HG03196 (cell line): ENCODE measurements at regions not wholly inside any gene's neighbourhood (a gene's known extent, or its start where the extent isn't known, plus 50 kb on each side); places are given as distances from the start of the nearest gene placed in this dataset.

Experiments used
- ATAC-seq: cut with Tn5 transposase; IDR thresholded peaks from one replicate; pipeline ENCODE4 v1.9.1; 2021; ENCODE audit not compliant: unreplicated experiment

DNA sequence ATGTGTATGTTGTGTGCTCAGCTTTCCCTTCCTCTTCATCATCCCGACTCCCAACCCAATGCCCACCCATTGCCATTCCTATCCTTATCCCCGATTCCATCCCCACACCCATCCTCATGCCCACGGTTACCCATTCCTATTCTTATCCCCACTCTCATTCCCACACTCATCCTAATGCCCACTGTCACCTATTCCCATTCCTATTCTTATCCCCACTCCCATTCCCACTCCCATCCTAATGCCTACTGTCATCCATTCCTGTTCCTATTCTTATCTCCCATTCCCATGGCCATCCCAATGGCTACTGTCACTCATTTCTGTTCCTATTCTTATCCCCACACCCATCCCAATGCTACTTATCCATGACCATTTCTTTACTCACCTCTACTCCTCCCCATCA is 254.1 kb downstream of the DHX35 start:
- ATAC-seq, result no peak

DNA sequence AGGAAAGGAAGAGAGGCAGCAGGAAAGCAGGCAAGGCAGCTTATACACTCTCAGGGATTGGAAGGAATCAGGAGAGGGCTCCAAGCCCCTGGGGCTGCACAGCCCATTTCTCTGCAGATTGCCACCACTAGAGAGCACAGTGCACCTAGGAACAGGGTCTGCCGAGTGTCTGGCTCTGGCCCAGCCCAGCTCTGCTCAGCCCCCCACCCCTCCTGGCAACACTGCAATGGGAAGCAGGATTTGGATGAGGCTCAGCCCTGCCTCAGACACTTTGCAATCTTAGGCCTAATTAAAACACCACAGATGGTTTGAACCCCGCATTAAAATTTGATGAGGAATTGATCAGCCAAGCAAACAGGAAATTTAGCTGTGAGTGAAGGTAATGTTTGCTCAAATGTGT is 252.7 kb downstream of the DHX35 start:
- no peak for ATAC-seq

DNA sequence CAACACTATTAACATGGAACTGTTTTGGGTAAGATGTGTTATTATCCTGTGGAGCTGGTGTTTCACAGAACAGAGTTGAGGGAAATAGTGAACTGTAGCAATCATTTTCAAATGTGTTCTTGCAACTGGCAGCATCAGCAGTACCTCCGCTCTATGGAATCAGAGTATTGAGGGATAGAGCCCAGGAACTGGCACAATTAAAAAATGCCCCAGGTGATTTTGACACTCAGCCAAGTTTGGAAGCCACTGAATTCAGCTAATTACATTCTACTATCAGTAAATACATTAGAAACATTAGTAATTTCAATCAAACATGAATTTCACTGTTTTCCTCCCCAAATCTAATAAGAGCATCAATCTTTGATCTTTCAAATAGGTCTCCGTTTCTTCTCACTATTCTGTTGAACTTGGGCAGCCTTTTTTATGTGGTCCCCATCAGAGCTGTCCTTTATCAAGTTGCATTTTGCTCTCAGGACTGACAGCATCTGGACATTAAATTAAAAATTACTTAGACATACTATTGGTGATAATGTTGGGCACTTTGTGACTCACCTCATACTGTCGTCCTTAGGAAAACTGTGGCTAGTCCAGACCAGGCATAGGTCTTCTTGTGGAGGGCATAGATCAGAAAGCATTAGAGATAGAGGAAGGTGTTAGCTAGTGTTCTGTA is 251.5 kb downstream of the DHX35 start:
- no peak for ATAC-seq

DNA sequence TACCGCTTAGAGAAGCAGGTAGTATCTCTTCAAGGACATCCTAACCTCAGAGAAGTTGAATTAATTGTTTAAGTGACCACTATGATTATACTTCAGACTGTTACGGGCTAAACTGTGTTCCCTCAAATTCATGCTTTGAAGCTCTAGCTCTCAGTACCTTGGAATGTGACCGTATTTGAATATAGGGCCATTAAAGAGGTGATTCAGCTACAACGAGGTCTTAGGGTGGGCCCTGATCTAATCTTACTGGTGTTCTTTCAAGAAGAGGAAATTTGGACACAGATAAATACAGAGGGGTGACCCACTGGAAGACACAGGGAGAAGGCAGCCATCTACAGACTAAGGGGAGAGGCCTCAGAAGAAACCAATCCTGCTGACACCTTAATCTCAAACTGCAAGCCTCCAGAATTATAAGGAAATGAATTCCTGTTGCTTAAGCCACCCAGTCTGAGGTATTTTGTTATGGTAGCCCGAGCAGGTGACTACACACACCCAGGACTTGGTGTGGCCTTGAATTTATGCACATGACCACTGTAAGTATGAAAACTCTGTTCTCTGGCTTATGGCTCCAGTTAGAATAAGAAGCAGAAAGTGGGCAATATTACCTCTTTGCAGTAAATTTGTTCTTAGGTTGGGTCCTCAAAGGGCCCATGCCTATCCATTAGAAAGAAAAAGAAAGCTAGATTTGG is 249.1 kb downstream of the DHX35 start:
- no peak for ATAC-seq

DNA sequence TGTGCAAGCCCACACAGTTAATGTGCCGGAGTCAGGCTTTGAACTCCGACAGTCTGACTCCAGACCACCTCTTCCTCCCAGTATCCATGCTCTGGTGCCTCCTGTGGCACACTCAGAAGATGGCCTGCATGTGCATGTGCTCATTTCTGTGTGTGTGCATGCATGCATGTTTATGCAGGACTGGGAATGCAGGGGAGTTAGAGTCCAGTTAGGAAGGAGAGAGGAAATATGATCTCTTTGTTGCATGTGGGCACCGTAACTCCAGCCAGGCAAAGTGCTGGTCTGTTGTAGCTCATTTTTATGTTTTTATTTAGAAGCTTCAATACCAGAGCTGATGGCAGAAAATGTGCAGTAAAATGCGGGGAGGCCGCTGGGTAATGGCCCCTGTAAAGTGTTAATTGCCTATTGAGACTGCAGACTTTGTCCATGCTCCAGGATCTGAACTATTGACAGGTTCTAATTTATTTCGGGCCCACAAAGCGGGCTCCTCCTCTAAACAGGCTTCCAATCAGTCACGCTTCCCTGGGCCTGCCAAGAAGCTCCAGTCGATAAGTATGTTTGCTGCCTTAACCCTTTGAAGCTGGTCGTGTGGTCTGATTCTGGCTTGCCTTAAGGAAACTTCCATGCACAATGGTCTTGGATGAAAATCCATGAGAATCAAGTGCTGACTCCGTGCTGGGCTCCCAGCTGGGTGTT is 248.3 kb downstream of the DHX35 start:
- ATAC-seq, result no peak

DNA sequence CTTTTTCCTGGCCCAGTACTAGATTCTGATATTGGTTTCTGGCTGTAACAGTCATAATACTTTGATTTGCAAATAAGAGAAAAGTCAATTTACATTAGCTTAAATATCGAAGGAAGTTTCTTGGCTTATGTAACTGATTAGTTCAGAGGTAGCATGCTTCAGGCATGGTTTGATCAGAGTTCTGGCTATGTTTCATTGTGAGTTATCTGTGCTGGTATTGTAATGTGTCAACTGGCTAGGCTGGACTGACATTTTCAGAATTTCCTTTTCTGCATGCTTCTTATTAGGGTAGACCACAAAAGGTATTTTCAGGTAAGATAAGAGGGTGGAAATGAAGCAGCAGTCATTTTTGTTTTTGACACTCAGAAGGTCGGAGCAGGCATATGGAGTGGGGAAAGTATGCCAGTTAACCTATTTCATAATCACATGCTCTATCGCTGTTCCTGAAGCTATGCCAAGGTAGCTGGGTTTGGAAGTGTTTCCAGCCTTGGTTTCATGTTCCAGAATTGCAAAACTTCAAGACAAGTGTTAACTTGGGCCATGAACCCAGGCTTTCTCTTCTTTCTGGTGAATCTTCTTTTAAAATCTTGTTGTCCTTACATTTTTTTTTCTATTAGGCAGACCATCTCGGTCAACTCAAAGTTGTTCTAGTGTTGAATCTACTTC is 244.9 kb downstream of the DHX35 start:
- no peak for ATAC-seq

DNA sequence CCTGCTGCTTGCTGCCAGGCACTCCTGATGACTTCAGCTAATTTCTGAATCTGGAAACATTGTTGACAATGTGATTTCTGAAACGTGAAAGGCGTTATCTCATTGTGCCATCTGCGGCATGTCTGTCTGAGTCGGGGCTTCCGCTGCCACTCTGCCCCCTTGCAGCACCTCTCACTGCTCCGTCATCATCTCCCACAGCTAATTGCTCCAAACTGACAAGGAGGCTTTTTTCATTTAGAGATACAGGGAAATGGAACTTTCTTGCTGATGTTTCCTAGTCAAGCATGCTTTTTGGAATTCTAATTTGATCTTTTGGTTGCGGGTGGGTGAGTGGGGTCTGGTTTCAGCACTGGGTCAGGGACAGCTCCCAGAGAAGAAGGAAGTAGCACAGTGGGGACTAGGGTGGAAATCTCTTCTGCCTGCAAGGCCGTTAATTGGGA is 233.5 kb downstream of the DHX35 start:
- ATAC-seq, result no peak

DNA sequence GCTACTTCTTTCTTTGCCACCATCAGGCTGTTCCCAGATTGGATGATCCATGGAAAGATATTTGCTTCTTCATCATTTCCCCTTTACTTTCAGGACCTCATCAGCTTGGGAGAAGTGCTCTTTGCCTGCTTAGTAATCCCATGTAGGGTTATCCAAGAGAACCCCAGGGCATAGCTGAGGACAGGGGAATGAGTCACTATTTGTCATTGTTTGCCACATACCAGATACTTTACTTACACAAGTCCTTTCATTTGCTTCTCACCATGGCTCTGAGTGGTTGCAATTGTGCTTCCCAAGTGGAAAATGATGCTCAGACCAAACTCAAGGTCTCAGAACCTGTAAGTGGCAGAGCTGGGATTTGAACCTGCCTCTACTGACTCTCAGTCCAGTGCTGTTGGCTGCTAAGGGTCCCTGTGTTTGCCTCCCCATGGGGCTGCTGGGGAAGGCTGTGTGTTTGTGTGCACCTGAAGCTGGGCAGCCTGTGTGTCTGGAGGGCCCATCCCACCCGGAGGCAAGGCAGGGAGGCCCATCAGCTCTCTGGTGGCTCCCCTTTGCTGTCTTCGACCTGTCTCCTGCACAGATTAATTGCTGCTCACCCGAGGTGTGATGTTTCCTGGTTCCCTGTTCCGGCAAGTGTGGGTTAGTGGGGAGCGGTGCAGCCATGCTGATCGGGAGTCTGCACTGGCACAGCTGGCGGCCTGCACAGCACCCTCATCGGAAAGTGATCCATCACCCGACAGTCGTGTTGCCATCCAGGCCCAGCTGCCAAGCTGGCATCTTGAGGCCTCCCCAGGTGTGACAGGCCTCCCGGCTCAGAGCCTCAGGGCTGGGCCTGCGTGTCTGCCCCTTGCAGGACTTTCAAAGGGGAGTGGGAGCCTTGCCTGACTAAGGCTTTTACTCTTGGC is 228.8 kb downstream of the DHX35 start:
- ATAC-seq, result no peak

DNA sequence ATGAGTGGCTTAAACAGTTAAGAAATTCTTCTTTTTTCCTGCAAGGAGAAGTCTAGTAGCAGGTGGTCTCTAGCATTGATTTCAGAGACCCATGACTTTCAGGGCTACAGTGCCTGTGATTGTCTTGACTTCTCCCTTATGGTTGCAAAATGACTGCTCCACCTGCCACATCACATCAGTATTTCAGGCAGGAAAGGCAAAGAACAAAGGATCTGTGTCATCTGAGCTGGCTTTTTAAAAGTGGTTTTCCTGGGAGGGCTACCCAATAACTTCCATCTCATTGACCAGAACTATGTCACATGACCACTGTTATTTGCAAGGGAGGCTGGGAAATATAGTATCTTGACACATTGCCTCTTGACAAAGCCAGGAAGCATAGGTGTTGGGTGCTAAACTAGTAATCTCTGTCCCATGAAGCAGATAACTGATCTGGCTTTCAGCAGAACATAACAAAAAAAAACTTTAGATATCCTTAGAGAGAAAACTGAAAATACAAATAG is 226.2 kb downstream of the DHX35 start:
- no peak for ATAC-seq

DNA sequence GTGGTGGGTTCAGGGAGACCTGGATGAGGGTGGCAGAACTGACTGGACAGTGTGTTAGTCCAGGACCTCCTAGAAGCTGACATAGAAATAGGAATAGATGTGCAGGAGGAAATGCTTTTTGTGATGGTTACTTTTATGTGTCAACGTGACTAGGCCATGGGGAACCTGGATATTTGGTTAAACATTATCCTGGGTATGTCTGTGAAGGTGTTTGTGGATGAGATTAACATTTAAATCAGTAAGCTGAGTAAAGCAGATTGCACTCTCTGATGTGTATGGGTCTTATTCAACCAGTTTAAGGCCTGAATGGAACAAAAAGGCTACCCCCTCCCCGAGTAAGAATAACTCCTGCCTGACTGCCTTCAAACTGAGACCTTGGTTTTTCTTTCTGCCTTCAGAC is 219.3 kb downstream of the DHX35 start:
- ATAC-seq, result no peak

DNA sequence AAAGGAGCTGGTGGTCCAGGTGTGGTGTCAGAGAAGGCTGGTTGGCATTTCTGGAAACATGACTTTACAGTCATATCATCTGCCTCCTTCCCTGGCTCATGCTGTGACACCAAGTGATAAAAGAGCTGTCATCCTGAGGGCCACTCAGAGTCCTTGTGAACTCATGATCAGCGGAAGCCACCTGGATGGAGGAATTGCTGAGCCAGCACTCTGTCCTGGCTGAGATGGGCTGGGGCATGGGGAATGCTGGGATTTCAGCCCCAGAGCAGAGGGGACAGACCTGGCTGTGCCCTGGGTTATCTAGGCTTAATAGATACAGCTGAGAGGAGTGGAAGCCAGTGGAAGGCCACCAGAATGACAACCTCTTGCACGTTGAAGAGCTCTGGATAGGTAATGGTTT is 214.3 kb downstream of the DHX35 start:
- ATAC-seq, result no peak

DNA sequence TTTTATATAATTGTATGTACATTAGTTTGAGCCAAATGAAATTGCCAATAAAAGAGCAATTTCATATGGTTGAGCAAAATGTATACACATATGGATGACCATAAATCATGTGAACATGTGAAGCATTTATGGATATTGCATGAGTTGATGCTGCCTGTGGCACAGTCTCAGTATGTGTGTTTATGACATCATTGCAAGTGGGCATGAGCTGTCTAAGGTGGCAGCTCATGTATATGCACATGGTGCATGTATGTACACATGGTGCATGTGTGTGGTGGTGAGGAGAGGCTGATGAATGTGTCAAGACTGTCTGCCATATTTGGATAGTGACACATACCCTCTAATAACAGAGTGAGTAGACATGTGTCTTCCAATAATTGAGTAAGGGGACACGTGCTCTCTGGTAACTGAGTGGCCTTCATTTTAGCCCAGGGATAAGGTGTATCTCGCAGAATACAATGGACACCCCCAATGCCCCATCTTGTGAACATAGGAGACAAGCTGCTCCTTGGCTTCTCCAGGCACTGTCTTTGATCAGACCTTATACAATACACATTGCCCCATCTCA is 208.8 kb downstream of the DHX35 start:
- ATAC-seq, result no peak

DNA sequence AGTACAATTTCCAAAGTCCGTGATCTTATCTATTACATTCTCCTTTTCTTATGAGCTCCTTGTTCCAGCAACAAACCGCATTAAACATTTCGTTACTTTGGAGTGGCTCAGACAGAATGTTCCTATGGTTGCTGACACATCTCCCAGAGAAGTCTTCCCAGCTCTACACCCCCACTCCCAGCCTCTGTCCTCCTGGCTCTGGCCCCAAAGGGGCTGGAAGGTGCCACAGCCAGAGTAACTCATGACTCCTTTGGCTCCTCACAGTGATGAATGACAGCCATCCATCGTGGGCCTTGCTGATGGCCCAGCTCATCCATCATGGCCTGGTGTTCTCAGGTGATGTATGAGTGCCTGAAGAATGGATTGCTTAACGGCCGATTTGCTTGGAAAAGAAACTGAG is 203.0 kb downstream of the DHX35 start:
- no peak for ATAC-seq

DNA sequence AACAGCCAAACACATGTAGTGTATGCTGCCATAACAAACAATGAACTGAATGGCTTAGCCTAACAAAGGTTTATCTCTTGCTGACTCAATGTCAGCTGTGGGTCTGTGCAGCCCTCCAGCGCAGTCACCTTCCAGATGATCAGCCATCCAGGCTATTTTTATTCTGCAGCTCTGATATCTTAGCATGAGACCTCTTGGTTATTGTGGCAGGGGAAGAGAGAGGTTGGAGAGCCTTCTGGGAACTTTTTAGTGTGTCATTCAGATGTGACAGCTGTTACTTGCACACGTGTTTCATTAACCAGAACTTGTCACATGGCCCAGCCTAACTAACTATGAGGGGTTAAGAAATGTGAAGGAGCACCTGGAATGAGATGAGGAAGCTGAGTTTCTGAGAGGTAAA is 202.5 kb downstream of the DHX35 start:
- ATAC-seq, result no peak

DNA sequence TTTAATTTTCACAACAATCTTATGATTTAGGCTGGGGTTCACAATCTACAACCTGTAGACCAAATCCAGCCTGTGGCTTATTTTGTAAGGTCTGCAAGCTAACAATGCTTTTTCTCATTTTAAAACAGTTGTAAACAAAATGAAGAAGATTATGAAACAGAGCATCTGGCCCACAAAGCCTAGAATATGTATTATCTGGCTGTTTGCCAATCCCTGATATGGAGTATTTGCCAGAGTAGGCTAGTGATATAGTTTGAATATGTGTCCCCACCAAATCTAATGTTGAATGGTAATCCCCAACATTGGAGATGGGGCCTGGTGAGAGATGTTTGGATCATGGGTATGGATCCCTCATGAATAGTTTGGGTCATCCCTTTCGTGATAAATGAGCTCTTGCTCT is 201.8 kb downstream of the DHX35 start:
- no peak for ATAC-seq

DNA sequence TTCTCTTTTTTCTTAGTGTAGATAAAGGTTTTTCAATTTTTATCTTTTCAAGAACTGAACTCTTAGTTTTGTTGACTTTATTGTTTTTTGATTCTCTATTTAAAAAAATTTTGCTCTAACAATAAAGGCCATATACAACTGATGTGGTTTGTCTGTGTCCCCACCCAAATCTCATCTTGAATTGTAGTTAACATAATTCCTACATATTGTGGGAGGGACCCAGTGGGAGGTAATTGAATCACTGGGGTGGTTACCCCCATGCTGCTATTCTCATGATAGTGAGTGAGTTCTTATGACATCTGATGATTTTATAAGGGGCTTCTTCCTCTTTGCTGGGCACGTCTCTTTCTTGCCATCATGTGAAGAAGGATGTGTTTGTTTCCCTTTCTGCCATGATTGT is 199.8 kb downstream of the DHX35 start:
- ATAC-seq, result no peak

DNA sequence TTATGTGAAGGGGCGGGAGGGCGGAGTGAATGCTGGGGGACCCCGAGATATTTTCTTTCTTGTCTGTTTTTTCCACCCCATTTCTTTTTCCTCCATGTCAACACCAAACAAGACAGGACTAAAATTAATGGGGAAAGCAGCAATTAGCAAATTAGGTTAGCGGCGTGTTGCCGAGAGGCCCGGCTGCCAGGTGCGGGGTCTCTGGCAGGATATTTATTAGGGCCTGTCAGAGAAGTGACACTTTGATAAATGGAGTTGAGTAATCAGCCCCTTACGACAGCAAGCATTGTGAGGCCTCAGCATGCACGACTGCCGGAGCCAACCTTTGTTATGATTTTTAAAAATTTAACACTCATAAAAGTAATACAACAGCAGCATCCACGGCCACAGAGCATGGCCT is 193.8 kb downstream of the DHX35 start:
- ATAC-seq, result no peak

DNA sequence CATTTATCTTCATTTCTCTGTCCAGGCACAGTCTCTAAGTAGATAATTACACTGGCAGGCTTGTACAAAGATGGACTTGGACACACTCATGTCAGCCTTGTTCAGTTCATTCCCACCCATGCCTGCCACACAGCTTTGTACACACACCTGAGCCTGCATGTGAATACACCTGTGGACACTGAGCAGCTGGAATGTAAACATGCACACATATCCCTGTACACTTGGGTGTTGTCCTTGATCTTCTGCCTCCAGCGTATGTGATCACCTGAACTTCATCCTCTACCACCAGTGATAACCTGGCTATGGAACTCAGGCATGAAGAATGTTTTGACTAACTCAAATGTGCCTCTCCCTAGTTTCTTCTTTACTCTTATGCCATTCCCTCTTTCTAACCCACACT is 190.6 kb downstream of the DHX35 start:
- no peak for ATAC-seq

DNA sequence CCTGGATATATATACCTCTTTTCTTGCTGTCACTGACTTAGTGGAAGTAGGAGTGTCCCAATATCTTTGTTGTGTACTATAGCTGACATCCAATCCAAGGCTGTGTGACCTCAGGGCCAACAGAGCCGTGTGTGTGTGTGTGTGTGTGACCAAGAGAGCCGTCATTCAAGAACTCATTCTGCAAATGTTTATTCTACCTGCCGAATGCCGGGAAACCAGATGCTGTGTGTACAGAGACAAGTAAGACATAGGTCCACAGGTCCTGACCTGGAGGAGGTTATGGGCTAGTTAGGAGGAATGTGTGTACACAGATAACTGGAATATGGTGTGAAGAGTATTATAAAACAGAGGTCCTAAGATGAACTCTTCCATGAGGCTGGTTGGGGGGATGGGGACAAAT is 190.0 kb downstream of the DHX35 start:
- no peak for ATAC-seq

DNA sequence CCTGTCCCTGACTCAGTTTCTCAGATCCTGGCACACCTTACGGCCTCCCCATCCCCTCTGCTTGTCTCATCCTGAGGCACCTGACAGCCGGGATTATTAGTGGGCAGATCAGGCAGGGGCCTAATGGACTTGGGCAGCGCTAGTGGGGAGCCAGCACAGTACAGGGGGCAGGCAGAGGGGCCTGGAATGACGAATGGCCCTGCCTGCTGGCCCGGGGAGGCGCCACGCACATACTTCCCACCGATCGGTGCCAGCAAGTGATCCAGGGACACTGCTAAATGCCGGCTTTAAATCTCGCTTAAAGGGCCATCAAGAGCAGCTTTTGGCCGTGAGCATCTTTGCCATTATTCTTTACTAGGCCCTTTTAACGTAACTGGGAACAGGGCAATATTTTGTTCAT is 188.4 kb downstream of the DHX35 start:
- ATAC-seq, result no peak
